ENCODE measurements at regions not wholly inside any gene's neighbourhood (a gene's known extent, or its start where the extent isn't known, plus 50 kb on each side); places are given as distances from the start of the nearest gene placed in this dataset.

DNA sequence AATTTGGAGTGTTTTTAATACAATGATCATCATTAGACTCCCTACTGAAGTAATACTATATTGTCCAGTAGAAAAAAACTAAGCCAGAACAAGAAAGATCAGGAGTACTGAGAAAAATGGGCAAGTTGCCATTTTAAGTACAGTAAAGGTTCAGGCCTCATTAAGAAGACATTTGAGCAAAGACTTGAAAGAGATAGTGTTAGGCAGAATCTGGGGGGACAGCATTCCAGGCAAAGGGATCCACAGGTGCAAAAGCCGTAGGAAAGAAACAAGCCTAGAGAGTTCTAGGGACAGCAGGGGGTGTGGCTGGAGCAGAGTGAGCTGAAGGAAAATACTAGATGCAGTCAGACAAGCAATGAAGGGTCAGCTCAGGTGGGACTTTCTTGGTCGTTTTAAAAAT lies 58.1 kb upstream of the INTU start:
- Mint-ChIP-seq H3K9me3 (peaks cover 2% of the 10 kb centered on the region), H3K27ac (ENCODE audit: unreplicated experiment) (no peak overlapping the region), H3K4me1 (no peaks in the 10 kb centered on the region), H3K27me3 (ENCODE audit: low read depth) (no peaks in the 10 kb centered on the region), H3K36me3 (ENCODE audit: low read depth) (no peaks in the 10 kb centered on the region), H3K4me3 (no peak overlapping the region)
- no peak for DNase-seq (ENCODE audit: low read depth, low spot score)
- TF ChIP-seq CTCF (conservative IDR thresholded peaks at IDR 0.05): no peak

DNA sequence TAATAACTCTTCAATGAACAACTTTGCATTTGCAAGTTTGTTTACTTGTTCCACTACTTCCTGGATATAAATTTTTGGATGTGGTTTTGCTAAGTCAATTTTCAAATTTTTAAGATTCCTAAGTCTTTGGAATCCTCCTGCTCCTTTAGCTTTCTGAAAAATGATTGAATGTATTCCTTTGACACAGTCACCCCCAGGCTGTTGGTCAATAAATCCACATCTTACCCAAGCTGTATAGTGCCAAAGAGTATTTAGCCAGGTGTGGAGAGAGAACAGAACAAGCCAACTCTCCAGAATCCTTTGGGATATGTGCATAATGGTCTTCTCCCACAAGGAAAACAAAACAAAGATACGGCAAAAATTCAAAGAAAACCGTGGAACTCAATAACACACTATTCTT lies 56.9 kb upstream of the INTU start:
- no peaks in the 10 kb centered on the region for H3K36me3 Mint-ChIP-seq (ENCODE audit: low read depth)
- no peak overlapping the region for H3K4me3 Mint-ChIP-seq
- H3K9me3 Mint-ChIP-seq: no peaks in the 10 kb centered on the region
- TF ChIP-seq CTCF (conservative IDR thresholded peaks at IDR 0.05): no peak
- no peaks in the 10 kb centered on the region for H3K4me1 Mint-ChIP-seq
- DNase-seq (ENCODE audit: low read depth, low spot score): no peak
- no peaks in the 10 kb centered on the region for H3K27me3 Mint-ChIP-seq (ENCODE audit: low read depth)
- no peak overlapping the region for H3K27ac Mint-ChIP-seq (ENCODE audit: unreplicated experiment)

- Mint-ChIP-seq H3K36me3 (ENCODE audit: low read depth) (no peaks in the 10 kb centered on the region), H3K4me3 (no peak overlapping the region), H3K9me3 (no peaks in the 10 kb centered on the region), H3K4me1 (no peaks in the 10 kb centered on the region), H3K27me3 (ENCODE audit: low read depth) (no peaks in the 10 kb centered on the region), H3K27ac (ENCODE audit: unreplicated experiment) (no peak overlapping the region)
- TF ChIP-seq CTCF (conservative IDR thresholded peaks at IDR 0.05): no peak
- no peak for DNase-seq (ENCODE audit: low read depth, low spot score)
These were observed 54.3 kb upstream of the INTU start for GRCh38 chr4:127578491-127578890.

GRCh38 chr4:127578967-127579366 lies 53.8 kb upstream of the INTU start:
- Mint-ChIP-seq H3K4me3 (no peak overlapping the region), H3K27ac (ENCODE audit: unreplicated experiment) (no peak overlapping the region), H3K27me3 (ENCODE audit: low read depth) (no peaks in the 10 kb centered on the region), H3K36me3 (ENCODE audit: low read depth) (no peaks in the 10 kb centered on the region), H3K4me1 (no peaks in the 10 kb centered on the region), H3K9me3 (no peaks in the 10 kb centered on the region)
- TF ChIP-seq CTCF (conservative IDR thresholded peaks at IDR 0.05): no peak
- DNase-seq (ENCODE audit: low read depth, low spot score): no peak

GRCh38 chr4:127579821-127580220 lies 52.9 kb upstream of the INTU start:
- no peaks in the 10 kb centered on the region for H3K4me1 Mint-ChIP-seq
- DNase-seq (ENCODE audit: low read depth, low spot score): no peak
- no peaks in the 10 kb centered on the region for H3K9me3 Mint-ChIP-seq
- H3K27me3 Mint-ChIP-seq (ENCODE audit: low read depth): no peaks in the 10 kb centered on the region
- no peaks in the 10 kb centered on the region for H3K36me3 Mint-ChIP-seq (ENCODE audit: low read depth)
- no peak overlapping the region for H3K4me3 Mint-ChIP-seq
- TF ChIP-seq CTCF (conservative IDR thresholded peaks at IDR 0.05): no peak
- H3K27ac Mint-ChIP-seq (ENCODE audit: unreplicated experiment): no peak overlapping the region

- no peak overlapping the region for H3K4me3 Mint-ChIP-seq
- TF ChIP-seq CTCF (conservative IDR thresholded peaks at IDR 0.05): no peak
- no peak overlapping the region for H3K27ac Mint-ChIP-seq (ENCODE audit: unreplicated experiment)
- H3K9me3 Mint-ChIP-seq: no peaks in the 10 kb centered on the region
- H3K36me3 Mint-ChIP-seq (ENCODE audit: low read depth): no peaks in the 10 kb centered on the region
- H3K4me1 Mint-ChIP-seq: no peaks in the 10 kb centered on the region
- no peaks in the 10 kb centered on the region for H3K27me3 Mint-ChIP-seq (ENCODE audit: low read depth)
- DNase-seq (ENCODE audit: low read depth, low spot score): no peak
These were observed 52.5 kb upstream of the INTU start for GRCh38 chr4:127580300-127580699.

Data from neural crest cell (in vitro differentiated cells).